Smooth muscle cell (in vitro differentiated cells): ENCODE measurements at regions not wholly inside any gene's neighbourhood (a gene's known extent, or its start where the extent isn't known, plus 50 kb on each side); places are given as distances from the start of the nearest gene placed in this dataset.

ENCODE experiments used
- DNase-seq: peaks from one replicate; lab custom pipeline; 2025; ENCODE audit not compliant: unreplicated experiment; lab: John Stamatoyannopoulos, UW
- H2AFZ ChIP-seq: fragments of 200-600 bp; sonication (generic); 2 replicates; pipeline ENCODE4 v1.6.0; 2016; ENCODE audit warnings: antibody characterized with exemption, low read depth, mild to moderate bottlenecking
- H3F3A ChIP-seq: fragments of 200-600 bp; sonication (generic); 2 replicates; pipeline ENCODE4 v1.6.0; 2017; ENCODE audit warnings: antibody characterized with exemption, low read depth
- H3K27ac ChIP-seq: fragments of 200-600 bp; sonication (generic); 2 replicates; pipeline ENCODE4 v1.5.1; 2016; ENCODE audit warnings: low read depth, mild to moderate bottlenecking
- H3K27me3 ChIP-seq: fragments of 200-600 bp; sonication (generic); 2 replicates; pipeline ENCODE4 v1.6.1; 2016; ENCODE audit warnings: low read depth, mild to moderate bottlenecking
- H3K36me3 ChIP-seq: fragments of 200-600 bp; sonication (generic); 2 replicates; pipeline ENCODE4 v1.5.1; 2016; ENCODE audit warnings: low read depth
- H3K4me1 ChIP-seq: fragments of 200-600 bp; sonication (generic); 2 replicates; pipeline ENCODE4 v1.5.1; 2016; ENCODE audit warnings: low read depth
- H3K4me2 ChIP-seq: fragments of 200-600 bp; sonication (generic); 2 replicates; pipeline ENCODE4 v1.6.0; 2016; ENCODE audit warnings: mild to moderate bottlenecking
- H3K4me3 ChIP-seq: fragments of 200-600 bp; sonication (generic); 2 replicates; pipeline ENCODE4 v1.5.1; 2016; ENCODE audit warnings: mild to moderate bottlenecking
- H3K79me2 ChIP-seq: fragments of 200-600 bp; sonication (generic); 2 replicates; pipeline ENCODE4 v1.6.0; 2016; ENCODE audit warnings: low read depth, mild to moderate bottlenecking
- H3K9ac ChIP-seq: fragments of 200-600 bp; sonication (generic); 2 replicates; pipeline ENCODE4 v1.6.0; 2016; ENCODE audit warnings: low read depth
- H3K9me3 ChIP-seq: fragments of 200-600 bp; sonication (generic); replicated peaks from 2 replicates; pipeline ENCODE4 v1.5.1; 2016; ENCODE audit warnings: low read depth
- H4K20me1 ChIP-seq: fragments of 200-600 bp; sonication (generic); 2 replicates; pipeline ENCODE4 v1.6.0; 2016; ENCODE audit warnings: low read depth
- CTCF ChIP-seq: fragments of 200-600 bp; sonication (generic); IDR thresholded peaks from 2 replicates; pipeline ENCODE4 v1.5.1; 2017; ENCODE audit warnings: borderline replicate concordance, mild to moderate bottlenecking, antibody characterized with exemption; ENCODE audit not compliant: insufficient read depth, poor library complexity, severe bottlenecking
- WGBS: methylation state at CpG from one replicate; pipeline ENCODE4 v1.1.7; 2016; ENCODE audit warnings: low lambda C conversion rate; 5-methylcytosine and 5-hydroxymethylcytosine counted together

DNA sequence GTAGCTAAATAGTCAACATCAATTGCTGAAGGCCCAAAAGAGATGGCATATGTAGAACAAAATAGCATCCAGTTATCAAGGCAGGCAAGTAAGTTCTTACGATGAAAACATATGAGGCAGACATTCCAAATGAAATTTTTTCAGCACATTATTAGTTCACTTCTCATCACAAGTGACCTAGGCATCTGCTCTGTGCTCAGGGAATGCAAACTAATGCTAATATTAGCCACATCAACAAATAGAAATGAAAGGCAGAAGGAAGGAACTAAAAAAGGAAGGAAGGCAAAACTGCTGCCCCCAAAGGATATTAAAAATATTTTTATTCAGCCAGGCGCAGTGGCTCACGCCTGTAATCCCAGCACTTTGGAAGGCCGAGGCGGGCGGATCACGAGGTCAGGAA lies 51.2 kb upstream of the ROCK1 start:
- no peak overlapping the region for H3K9ac ChIP-seq
- H3K4me3 ChIP-seq: no peak overlapping the region
- no peak overlapping the region for H3K4me2 ChIP-seq
- 93% methylated on average over 7 of the region's 7 CpGs for WGBS
- no peaks in the 10 kb centered on the region for H4K20me1 ChIP-seq
- H2AFZ ChIP-seq: no peak overlapping the region
- H3K79me2 ChIP-seq: no peaks in the 10 kb centered on the region
- no peaks in the 10 kb centered on the region for H3K9me3 ChIP-seq
- H3K27ac ChIP-seq: no peak overlapping the region
- DNase-seq: no peak
- H3F3A ChIP-seq: no peaks in the 10 kb centered on the region
- H3K4me1 ChIP-seq: no peaks in the 10 kb centered on the region
- no peaks in the 10 kb centered on the region for H3K27me3 ChIP-seq
- no peak for TF ChIP-seq CTCF
- no peaks in the 10 kb centered on the region for H3K36me3 ChIP-seq

DNA sequence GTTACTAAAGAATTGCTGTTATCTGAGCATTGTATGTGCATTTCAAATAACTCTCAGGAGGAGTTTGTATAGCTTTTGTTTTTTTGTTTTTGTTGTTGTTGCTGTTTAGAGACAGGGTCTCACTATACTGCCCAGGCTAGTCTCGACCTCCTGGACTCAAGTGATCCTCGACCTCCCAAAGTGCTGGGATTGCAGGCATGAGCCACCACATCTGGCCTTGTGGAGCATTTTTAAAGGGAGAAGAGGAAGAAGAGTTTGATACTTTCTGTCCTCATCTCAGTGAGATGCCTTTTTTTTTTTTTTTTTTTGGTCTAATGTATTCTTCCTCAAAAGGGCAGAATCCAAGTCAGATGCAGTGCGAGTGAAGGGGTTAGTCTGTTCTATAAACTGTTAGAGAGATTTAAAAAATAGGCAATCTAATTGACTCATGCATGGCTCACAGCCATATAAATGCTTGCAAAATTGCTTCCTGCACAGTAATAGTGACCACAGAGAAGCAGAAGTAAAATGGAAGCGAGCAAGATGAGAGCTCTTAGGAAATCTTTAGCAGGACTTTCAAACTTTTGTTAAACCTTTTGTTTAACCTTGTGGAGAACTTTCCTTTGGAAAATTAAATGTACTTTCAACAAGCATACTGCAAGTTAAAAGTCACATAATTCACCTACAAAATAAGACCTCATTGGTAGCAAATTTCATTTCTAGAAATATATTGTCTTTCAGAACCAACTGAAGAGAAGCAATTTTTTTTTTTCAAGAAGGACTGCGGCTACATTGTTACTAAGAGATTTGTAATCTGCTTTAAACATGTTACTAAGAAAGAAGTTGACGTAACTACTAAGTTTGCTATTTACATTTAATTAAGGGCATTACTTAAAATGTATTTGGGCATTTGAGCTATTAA lies 52.3 kb upstream of the ROCK1 start:
- Histone ChIP-seq H3F3A (no peaks in the 10 kb centered on the region), H2AFZ (peak overlapping the region; percentile 85), H3K4me2 (peak overlapping the region; percentile 80), H3K4me3 (peak overlapping the region; percentile 23), H3K4me1 (no peaks in the 10 kb centered on the region), H4K20me1 (no peaks in the 10 kb centered on the region), H3K9me3 (no peaks in the 10 kb centered on the region), H3K9ac (no peak overlapping the region), H3K36me3 (no peaks in the 10 kb centered on the region), H3K27me3 (no peaks in the 10 kb centered on the region), H3K79me2 (no peaks in the 10 kb centered on the region), H3K27ac (peak overlapping the region; percentile 72)
- DNase-seq: no peak
- TF ChIP-seq CTCF: no peak
- WGBS: 66% methylated on average over 6 of the region's 6 CpGs

- peak overlapping the region; percentile 72 for H3K27ac ChIP-seq
- no peaks in the 10 kb centered on the region for H3K4me1 ChIP-seq
- 89% methylated on average over 2 of the region's 2 CpGs for WGBS
- peak overlapping the region; percentile 80 for H3K4me2 ChIP-seq
- no peaks in the 10 kb centered on the region for H3K9me3 ChIP-seq
- TF ChIP-seq CTCF: no peak
- H3K36me3 ChIP-seq: no peaks in the 10 kb centered on the region
- no peaks in the 10 kb centered on the region for H4K20me1 ChIP-seq
- H3K27me3 ChIP-seq: no peaks in the 10 kb centered on the region
- H3F3A ChIP-seq: no peaks in the 10 kb centered on the region
- H3K79me2 ChIP-seq: no peaks in the 10 kb centered on the region
- no peak for DNase-seq
- H2AFZ ChIP-seq: peak overlapping the region; percentile 85
- no peak overlapping the region for H3K4me3 ChIP-seq
- H3K9ac ChIP-seq: no peak overlapping the region
These were observed 53.0 kb upstream of the ROCK1 start for GRCh38 chr18:21164548-21165095.
